Left forelimb (tissue), 1 donor: ENCODE measurements at regions not wholly inside any gene's neighbourhood (a gene's known extent, or its start where the extent isn't known, plus 50 kb on each side); places are given as distances from the start of the nearest gene placed in this dataset.
"Not testable (repeated sequence)": the region's sequence is repeated elsewhere in the genome, so short reads cannot be mapped to it uniquely, and the experiment has no call there.

Experiments used
- DNase-seq: peaks from one replicate; pipeline ENCODE4 v3.0.0-alpha.2; 2018; ENCODE audit warnings: low spot score

GRCh38 chr18:75752740-75753263, 325.3 kb upstream of the SMIM21 start:
- no peak for DNase-seq

DNA sequence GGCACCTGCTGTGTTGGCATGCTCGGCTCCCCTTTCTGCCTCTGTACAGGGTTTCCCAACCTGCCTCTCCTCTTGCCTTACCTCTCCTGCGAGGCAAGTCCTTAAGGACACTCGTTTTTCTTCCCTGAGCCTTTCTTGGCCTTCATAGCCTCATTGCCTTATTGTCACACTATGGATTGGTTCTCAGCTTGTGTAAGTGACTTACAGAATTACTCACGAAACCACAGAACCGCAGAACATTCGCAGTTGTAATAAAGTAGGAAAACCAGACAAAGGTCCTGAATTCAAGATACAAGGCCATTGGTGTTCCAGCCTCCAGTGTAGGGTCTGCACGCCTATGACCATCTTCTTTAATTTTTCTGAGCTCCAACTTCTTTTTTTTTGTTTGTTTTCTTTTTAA, 317.6 kb upstream of the SMIM21 start:
- DNase-seq, result no peak

GRCh38 chr18:75742516-75742915, 315.0 kb upstream of the SMIM21 start:
- no peak for DNase-seq

DNA sequence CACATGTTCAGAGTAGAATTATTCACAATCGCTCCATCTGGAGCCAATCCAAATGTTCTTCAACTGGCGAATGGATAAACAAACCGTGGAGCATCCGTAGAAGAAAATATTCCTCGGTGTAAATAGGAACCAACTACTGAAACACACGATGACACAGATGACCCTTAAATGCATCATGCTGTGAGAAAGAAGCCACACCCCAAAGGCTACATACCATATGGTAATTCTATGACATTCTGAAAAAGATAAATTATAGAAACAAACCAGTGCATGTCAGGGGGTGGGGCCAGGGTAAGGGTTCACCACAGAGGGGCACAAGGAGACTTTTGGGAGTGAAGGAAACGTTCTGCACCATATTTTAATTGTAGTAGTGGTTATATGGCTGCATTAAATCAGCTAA, 312.2 kb upstream of the SMIM21 start:
- DNase-seq, result no peak

GRCh38 chr18:75735291-75735690, 307.8 kb upstream of the SMIM21 start:
- no peak for DNase-seq

DNA sequence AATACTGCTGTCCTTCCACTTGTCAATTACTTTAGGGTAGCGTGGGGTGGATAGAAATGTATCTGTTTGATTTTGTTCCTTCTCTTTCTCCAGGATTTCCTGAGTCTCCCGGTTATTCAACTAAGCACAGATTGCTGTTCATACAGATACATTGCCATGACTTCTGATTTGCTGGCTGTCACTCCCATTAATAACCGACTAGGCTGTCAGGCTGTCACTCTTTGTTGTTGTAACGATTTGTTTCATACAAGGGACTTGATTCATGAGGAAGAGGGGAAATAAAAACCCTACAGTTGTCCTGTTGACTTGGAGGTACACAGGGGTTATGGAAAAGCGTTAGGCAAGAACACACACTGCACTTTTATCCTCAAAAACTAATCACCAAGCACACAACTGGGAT, 302.7 kb upstream of the SMIM21 start:
- DNase-seq, result no peak

GRCh38 chr18:75728621-75729020, 301.1 kb upstream of the SMIM21 start:
- no peak for DNase-seq

DNA sequence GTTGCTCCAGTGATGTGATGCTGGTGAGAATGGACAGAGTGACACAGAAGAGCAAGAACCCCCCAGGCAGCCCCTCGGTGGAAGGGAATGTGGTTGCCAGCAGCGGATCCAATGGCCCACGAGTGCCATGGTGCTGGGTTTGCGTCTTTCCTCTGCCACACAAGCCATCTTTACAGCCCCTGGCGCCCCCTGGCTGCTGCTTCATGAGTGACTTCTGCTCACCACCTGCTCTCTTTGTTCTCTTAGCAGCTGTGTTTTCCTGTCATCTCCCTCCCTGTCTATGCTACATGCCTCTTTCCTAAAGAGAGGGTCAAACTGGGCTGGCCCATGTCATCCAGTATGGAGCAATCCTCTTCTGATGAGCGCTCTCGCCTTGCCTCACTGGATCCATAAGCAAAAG, 300.0 kb upstream of the SMIM21 start:
- DNase-seq, result no peak

DNA sequence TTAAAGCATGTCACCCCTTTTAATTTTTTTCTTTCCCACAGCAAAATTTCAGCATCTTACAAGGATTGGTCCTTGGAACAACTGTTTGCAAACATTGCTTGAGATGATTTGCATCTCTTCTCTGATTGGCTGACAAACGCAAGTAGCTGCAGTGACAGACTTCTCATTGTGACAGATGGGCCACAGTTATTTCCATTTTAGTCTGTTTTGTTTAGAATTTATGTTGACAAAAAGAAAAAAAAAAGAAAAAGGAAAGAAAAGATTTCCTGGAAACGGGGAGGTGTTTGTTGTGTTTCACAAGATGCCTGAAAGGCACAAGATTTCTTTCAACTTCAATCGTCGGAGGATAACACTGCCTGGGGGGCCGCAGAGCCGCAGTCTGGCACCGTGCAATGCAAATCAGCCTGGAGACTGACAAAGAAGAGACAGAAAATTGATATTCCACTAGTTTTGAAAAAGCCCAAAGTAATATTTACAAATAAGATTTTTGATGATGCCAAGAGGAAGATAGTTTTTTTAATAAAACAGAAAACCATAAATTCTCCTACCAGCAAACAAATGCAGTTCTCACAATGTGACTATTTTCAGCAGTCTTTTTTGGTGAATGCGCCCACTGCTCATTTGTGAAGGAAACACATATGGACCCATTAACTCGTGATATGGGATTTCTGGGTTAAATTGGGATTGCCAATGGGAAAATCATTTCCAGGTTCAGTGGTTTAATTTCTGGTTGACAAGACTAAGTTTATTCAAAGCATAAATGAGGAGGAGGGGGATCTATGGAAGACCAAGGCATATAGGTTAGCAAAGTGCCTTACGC, 296.2 kb upstream of the SMIM21 start:
- no peak for DNase-seq

DNA sequence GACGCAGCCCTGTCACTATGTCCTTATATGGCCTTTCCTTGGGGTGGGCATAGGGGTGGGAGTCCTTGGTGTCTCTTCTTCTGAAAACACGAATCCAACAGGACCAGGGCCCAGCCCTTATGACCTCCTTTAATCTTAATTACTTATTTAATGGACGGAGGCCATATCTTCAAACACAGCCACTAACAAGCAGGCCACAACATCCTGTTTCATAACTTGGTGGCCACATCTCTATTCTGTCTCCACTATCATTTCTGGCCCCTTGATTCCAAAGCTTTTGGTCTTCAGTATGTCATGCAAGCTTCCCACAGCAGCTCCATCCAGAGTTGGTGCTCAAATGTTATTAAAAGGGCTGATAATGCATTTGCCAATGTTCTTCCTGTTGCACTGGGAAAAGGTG, 287.3 kb upstream of the SMIM21 start:
- no peak for DNase-seq

DNA sequence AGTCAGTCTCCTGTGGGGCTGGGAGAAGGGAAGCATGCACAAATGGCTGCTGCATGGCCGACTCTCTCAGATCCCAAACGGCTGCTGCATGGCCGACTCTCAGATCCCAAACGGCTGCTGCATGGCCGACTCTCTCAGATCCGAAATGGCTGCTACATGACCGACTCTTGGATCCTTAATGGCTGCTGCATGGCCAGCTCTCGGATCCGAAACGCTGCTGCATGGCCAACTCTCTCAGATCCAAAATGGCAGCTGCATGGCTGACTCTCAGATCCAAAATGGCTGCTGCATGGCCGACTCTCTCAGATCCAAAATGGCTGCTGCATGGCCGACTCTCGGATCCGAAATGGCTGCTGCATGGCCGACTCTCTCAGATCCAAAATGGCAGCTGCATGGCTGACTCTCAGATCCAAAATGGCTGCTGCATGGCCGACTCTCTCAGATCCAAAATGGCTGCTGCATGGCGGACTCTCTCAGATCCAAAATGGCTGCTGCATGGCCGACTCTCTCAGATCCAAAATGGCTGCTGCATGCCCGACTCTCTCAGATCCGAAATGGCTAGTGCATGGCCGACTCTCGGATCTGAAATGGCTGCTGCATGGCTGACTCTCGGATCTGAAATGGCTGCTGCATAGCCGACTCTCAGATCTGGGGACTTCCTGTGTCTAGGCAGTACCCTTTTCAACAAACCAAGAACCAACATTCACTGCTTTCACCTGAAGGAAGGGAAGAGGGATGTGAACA, 284.8 kb upstream of the SMIM21 start:
- not testable (repeated sequence) for DNase-seq

DNA sequence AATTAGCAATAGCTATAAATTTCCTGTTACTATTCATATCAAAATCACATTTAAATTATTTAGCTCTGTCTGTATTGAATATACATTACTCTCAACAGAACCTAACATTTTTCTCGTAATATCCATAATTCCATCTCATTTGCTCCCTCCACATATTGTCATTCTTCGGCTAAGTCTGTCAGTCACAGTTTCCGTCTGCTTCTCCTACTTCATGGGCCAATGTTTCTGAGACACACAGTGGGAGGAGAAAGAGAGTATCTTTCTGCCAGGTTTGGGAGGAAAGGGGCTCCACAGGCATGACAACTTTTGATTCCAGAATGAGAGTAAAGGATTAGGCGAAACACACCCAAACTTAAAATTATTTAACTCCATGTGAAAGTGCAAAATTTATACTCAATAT, 273.1 kb upstream of the SMIM21 start:
- no peak for DNase-seq

DNA sequence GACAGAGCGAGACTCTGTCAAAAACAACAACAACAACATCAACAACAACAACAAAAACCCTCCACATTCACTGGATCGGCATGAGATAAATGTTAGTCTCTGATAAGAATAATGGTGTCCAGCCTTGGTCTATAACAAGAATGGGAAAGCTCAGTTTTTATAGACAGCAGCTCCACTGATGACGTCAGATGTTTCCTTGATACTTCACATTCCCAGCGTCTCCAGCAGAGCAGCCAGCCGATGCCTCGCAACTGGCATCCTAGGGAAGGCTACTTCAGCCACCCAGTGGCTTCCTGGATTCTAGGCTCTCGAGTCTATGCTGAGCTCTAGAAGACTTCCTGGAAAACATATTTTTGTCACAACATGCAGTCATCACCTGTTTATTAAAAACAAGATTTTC, 271.4 kb upstream of the SMIM21 start:
- DNase-seq, result no peak

GRCh38 chr18:75697493-75697892, 270.0 kb upstream of the SMIM21 start:
- DNase-seq, result no peak

GRCh38 chr18:75696391-75696790, 268.9 kb upstream of the SMIM21 start:
- no peak for DNase-seq

GRCh38 chr18:75694292-75694691, 266.8 kb upstream of the SMIM21 start:
- DNase-seq, result no peak

DNA sequence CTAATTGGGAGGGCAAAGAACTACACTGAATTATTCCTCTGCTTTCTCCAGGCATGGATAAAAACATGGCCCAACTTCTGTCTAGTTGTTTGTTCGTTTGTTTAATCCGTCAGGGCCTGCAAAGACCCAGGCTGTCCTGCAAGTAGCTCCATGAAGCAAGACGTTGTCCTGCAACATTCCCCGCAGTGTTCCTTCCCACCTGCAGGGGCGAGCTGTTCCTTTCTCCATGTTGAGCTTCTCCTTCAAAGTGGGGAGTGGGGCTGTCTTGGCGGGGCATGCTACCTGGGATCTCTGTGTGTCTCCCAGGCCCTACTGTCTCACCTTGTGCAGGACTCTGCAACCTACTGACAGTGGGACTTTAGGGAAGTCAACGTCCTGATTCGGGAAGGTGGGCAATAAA, 264.0 kb upstream of the SMIM21 start:
- DNase-seq, result no peak

- DNase-seq, result not testable (repeated sequence)
Observed at GRCh38 chr18:75690283-75690682, 262.8 kb upstream of the SMIM21 start.

- DNase-seq, result no peak
Observed at GRCh38 chr18:75687626-75688025, 260.1 kb upstream of the SMIM21 start.

DNA sequence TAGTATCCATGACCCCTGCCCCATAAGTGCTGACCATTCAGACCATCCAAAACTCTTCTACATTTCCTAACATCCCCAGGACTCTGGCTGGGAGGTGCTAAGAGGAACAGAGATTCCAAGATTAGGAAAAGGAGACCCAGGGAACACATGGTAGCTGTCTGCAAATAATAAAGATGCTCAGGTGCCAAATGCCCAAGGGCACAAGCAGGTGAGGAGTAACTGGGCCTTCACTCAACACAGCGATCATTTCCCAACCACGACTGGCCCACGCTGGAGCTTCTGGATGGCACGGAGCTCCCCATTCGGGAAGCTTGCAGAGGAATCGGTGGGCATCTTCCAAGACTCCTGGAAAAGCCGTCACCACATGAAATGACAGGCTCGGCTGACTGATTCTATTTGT, 255.9 kb upstream of the SMIM21 start:
- DNase-seq, result no peak

DNA sequence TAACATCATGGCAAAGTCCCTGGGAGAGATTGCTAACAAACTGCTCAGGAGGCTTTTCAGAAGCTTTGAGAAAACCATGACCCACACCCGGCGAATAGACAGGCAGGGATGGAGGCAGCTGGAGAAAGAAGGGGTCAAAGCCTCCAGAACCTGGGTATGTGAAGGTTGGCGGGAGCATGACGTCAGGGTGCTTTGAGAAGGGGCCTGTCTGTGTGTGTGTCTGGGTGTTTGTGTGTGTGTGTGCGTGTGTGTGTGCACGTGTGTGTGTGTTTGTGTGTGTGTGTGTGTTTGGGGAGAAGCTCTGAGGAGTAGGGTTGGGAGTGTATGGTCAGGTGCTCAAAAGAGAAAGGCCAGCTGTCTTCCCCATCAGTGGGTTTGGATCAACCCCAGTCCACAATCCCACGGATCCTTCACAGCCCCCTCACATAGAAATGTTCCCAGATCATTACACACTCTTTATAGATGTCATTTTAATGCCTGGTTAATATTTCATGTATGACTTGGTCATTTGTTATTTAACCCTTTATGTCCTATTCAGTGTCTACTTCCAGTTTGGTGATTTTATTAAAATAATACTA, 254.1 kb upstream of the SMIM21 start:
- DNase-seq, result no peak

GRCh38 chr18:75679331-75679730, 251.8 kb upstream of the SMIM21 start:
- peak; percentile 73 for DNase-seq

- DNase-seq, result no peak
Observed at GRCh38 chr18:75678627-75679026, 251.1 kb upstream of the SMIM21 start.
